ENCODE measurements at regions not wholly inside any gene's neighbourhood (a gene's known extent, or its start where the extent isn't known, plus 50 kb on each side); places are given as distances from the start of the nearest gene placed in this dataset.
"Not testable (repeated sequence)": the region's sequence is repeated elsewhere in the genome, so short reads cannot be mapped to it uniquely, and the experiment has no call there.

- no peak for DNase-seq (ENCODE audit: low read depth)
- no peak overlapping the region for H3K4me3 ChIP-seq (ENCODE audit: low read depth, low read length)
- no peak for TF ChIP-seq CTCF (IDR thresholded peaks at IDR 0.05; ENCODE audit: low read depth, low read length, missing control alignments)
Observed at GRCh38 chr20:5482791-5483190, 128.0 kb downstream of the GPCPD1 start.

- DNase-seq (ENCODE audit: low read depth), result no peak
- H3K4me3 ChIP-seq (ENCODE audit: low read depth, low read length), result no peak overlapping the region
Observed at GRCh38 chr20:5481872-5482271, 128.9 kb downstream of the GPCPD1 start.

GRCh38 chr20:5480824-5481600 lies 129.8 kb downstream of the GPCPD1 start:
- TF ChIP-seq CTCF (IDR thresholded peaks at IDR 0.05; ENCODE audit: low read depth, low read length, missing control alignments), result no peak
- no peak overlapping the region for H3K4me3 ChIP-seq (ENCODE audit: low read depth, low read length)
- DNase-seq (ENCODE audit: low read depth), result no peak

More at GRCh38 chr20:5481872-5482271, 128.9 kb downstream of the GPCPD1 start:
- TF ChIP-seq CTCF (IDR thresholded peaks at IDR 0.05; ENCODE audit: low read depth, low read length, missing control alignments), result no peak

- H3K4me3 ChIP-seq (ENCODE audit: low read depth, low read length), result no peak overlapping the region
- no peak for TF ChIP-seq CTCF (IDR thresholded peaks at IDR 0.05; ENCODE audit: low read depth, low read length, missing control alignments)
- DNase-seq (ENCODE audit: low read depth), result no peak
Observed at GRCh38 chr20:5474646-5475550, 135.9 kb downstream of the GPCPD1 start.

GRCh38 chr20:5471866-5472265 lies 138.9 kb downstream of the GPCPD1 start:
- not testable (repeated sequence) for H3K4me3 ChIP-seq (ENCODE audit: low read depth, low read length)

GRCh38 chr20:5471368-5471767 lies 139.4 kb downstream of the GPCPD1 start:
- no peak for TF ChIP-seq CTCF (IDR thresholded peaks at IDR 0.05; ENCODE audit: low read depth, low read length, missing control alignments)
- H3K4me3 ChIP-seq (ENCODE audit: low read depth, low read length), result no peak overlapping the region
- no peak for DNase-seq (ENCODE audit: low read depth)

More at GRCh38 chr20:5471866-5472265, 138.9 kb downstream of the GPCPD1 start:
- DNase-seq (ENCODE audit: low read depth), result not testable (repeated sequence)

- DNase-seq (ENCODE audit: low read depth), result no peak
- no peak overlapping the region for H3K4me3 ChIP-seq (ENCODE audit: low read depth, low read length)
- no peak for TF ChIP-seq CTCF (IDR thresholded peaks at IDR 0.05; ENCODE audit: low read depth, low read length, missing control alignments)
Observed at GRCh38 chr20:5470943-5471342, 139.9 kb downstream of the GPCPD1 start.
